Panc1 (cell line): ENCODE measurements at regions not wholly inside any gene's neighbourhood (a gene's known extent, or its start where the extent isn't known, plus 50 kb on each side); places are given as distances from the start of the nearest gene placed in this dataset.

Experiments used
- ATAC-seq: fragments of 200-7000 bp; cut with Tn5 transposase; 2 replicates; pipeline ENCODE4 v1.9.1; 2020; ENCODE audit warnings: mild to moderate bottlenecking, moderate library complexity
- BruUV-seq: library from RNA; stranded (reverse); fragments of 400-500 nt; replicated peaks from 2 replicates; lab custom pipeline; 2021; lab: Mats Ljungman, UMichigan
- CTCF ChIA-PET: fragments of 300-600 bp; sonication (Branson Sonifier 250); formaldehyde crosslinking; loops from one replicate; lab custom pipeline; 2022; ENCODE audit warnings: antibody characterized with exemption; lab: Charles Lee
- POLR2A ChIA-PET: fragments of 300-600 bp; sonication (Branson Sonifier 250); formaldehyde crosslinking; loops from one replicate; lab custom pipeline; 2022; ENCODE audit warnings: antibody characterized with exemption; lab: Charles Lee
- DNase-seq: peaks from one replicate; pipeline ENCODE4 v3.0.0-alpha.2; 2010; ENCODE audit warnings: low read depth, low spot score
- H3K27ac ChIP-seq: 2 replicates; pipeline ENCODE4 v1.5.1; 2011; ENCODE audit warnings: mild to moderate bottlenecking, low read length, inconsistent platforms
- H3K27me3 ChIP-seq: fragments of 200-500 bp; sonication (Bioruptor generic); 2 replicates; pipeline ENCODE4 v1.6.0; 2014; ENCODE audit warnings: low read length, inconsistent platforms; ENCODE audit not compliant: control insufficient read depth, insufficient read depth
- H3K36me3 ChIP-seq: fragments of 200-500 bp; sonication (Bioruptor generic); 2 replicates; pipeline ENCODE4 v1.5.1; 2014; ENCODE audit warnings: inconsistent platforms, mild to moderate bottlenecking, low read length, moderate library complexity; ENCODE audit not compliant: control insufficient read depth, insufficient read depth
- H3K4me1 ChIP-seq: 2 replicates; pipeline ENCODE4 v1.5.1; 2011; ENCODE audit warnings: inconsistent platforms, mild to moderate bottlenecking, low read length, moderate library complexity; ENCODE audit not compliant: control insufficient read depth, insufficient read depth
- H3K4me3 ChIP-seq, 2 experiments: 2 replicates each; pipeline ENCODE4 v1.5.1; 2011 to 2012; ENCODE audit warnings: low read depth in 2 of 2, low read length in 2 of 2, mild to moderate bottlenecking in 2 of 2, inconsistent platforms in 1 of 2, moderate library complexity in 1 of 2
- H3K9me3 ChIP-seq: fragments of 200-500 bp; sonication (Bioruptor generic); 2 replicates; pipeline ENCODE4 v1.5.1; 2014; ENCODE audit warnings: low read depth, mild to moderate bottlenecking, inconsistent platforms, low read length, moderate library complexity; ENCODE audit not compliant: control insufficient read depth, insufficient read depth
- POLR2AphosphoS5 ChIP-seq: IDR thresholded peaks from 2 replicates; pipeline ENCODE4 v1.6.1; 2012; ENCODE audit warnings: mild to moderate bottlenecking, low read depth, low read length, moderate library complexity
- REST ChIP-seq, 2 experiments: IDR thresholded peaks; 2 replicates each; pipeline ENCODE4 v1.6.1; 2011 to 2012; ENCODE audit warnings: low read depth in 2 of 2, control low read depth in 1 of 2, low read length in 1 of 2, mild to moderate bottlenecking in 1 of 2, moderate library complexity in 1 of 2; ENCODE audit not compliant: insufficient read depth in 1 of 2
- SIN3A ChIP-seq: IDR thresholded peaks from 2 replicates; pipeline ENCODE4 v1.6.1; 2012; ENCODE audit warnings: low read depth, mild to moderate bottlenecking, low read length, moderate library complexity, borderline replicate concordance; ENCODE audit not compliant: insufficient read depth
- TCF7L2 ChIP-seq: IDR thresholded peaks from 2 replicates; pipeline ENCODE4 v1.6.1; 2011; ENCODE audit warnings: mild to moderate bottlenecking, low read depth, low read length, inconsistent platforms
- in situ Hi-C: cut with HindIII; loops from 2 replicates; pipeline ENCODE4 v1.10.0; 2016; ENCODE audit warnings: low sequenced_read_pairs, low pct_unique_long_range_greater_than_20kb
- intact Hi-C: fragments of 100-400 bp; cut with micrococcal nuclease; formaldehyde crosslinking; loops from one replicate; pipeline ENCODE4 v1.10.0; 2022; ENCODE audit not compliant: unreplicated experiment
- TF ChIP-seq, protein P1 (sequence below): fragments of 450-650 bp; IDR thresholded peaks from 2 replicates; pipeline ENCODE4 v1.5.1; 2017; ENCODE audit warnings: mild to moderate bottlenecking

DNA sequence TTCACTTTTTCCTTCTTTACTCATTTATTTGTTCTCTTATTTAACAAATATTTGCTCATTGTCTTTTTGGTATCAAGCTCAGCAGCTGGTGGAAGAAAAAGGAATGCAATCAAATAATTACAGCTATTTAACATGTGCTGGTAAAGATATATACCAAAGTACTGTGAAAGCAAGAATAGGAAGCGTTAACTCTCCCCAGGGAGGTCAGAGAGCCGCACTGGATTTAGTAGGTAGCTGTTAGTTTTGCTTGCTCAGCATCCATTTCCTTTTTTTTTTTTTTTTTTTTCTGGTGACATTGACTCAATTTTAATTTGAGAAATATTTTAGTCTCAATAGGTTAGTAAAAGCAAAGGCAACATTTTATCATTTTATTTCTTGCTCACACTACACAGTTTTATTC is 308.5 kb upstream of the MDFIC2 start:
- in situ Hi-C loops (no loop called here), intact Hi-C loops (no loop called here)
- no TSS peak for BruUV-seq
- Histone ChIP-seq H3K9me3 (no peaks in the 10 kb centered on the region), H3K27me3 (no peaks in the 10 kb centered on the region), H3K27ac (no peak overlapping the region), H3K4me1 (no peaks in the 10 kb centered on the region), H3K36me3 (no peaks in the 10 kb centered on the region), H3K4me3 (no peak overlapping the region)
- ChIA-PET CTCF (no interaction called here), POLR2A (no interaction called here)
- DNase-seq = no peak
- no peak for ATAC-seq
- TF ChIP-seq, protein P1, sequence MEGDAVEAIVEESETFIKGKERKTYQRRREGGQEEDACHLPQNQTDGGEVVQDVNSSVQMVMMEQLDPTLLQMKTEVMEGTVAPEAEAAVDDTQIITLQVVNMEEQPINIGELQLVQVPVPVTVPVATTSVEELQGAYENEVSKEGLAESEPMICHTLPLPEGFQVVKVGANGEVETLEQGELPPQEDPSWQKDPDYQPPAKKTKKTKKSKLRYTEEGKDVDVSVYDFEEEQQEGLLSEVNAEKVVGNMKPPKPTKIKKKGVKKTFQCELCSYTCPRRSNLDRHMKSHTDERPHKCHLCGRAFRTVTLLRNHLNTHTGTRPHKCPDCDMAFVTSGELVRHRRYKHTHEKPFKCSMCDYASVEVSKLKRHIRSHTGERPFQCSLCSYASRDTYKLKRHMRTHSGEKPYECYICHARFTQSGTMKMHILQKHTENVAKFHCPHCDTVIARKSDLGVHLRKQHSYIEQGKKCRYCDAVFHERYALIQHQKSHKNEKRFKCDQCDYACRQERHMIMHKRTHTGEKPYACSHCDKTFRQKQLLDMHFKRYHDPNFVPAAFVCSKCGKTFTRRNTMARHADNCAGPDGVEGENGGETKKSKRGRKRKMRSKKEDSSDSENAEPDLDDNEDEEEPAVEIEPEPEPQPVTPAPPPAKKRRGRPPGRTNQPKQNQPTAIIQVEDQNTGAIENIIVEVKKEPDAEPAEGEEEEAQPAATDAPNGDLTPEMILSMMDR = no peak
- TF ChIP-seq REST (IDR thresholded peaks at IDR 0.05; ENCODE audit: insufficient read depth in 1 of 2, low read depth in 2 of 2, low read length in 1 of 2) (no peak), POLR2AphosphoS5 (no peak), TCF7L2 (no peak), SIN3A (no peak)

- POLR2A ChIA-PET = no interaction called here
Observed at GRCh38 chr3:70620367-70620766, 307.9 kb upstream of the MDFIC2 start.

More at GRCh38 chr3:70620367-70620766, 307.9 kb upstream of the MDFIC2 start:
- no peak for TF ChIP-seq REST (IDR thresholded peaks at IDR 0.05; ENCODE audit: insufficient read depth in 1 of 2, low read depth in 2 of 2, low read length in 1 of 2)
- TF ChIP-seq SIN3A = no peak
- TF ChIP-seq, protein P1 = no peak
- TF ChIP-seq TCF7L2 = no peak
- no peak for TF ChIP-seq POLR2AphosphoS5
- no peak overlapping the region for H3K27ac ChIP-seq
- H3K4me1 ChIP-seq = no peaks in the 10 kb centered on the region
- DNase-seq (no peak), ATAC-seq (no peak)
- no peaks in the 10 kb centered on the region for H3K27me3 ChIP-seq
- CTCF ChIA-PET = no interaction called here
- intact Hi-C loops (no loop called here), in situ Hi-C loops (no loop called here)
- no peaks in the 10 kb centered on the region for H3K9me3 ChIP-seq
- no TSS peak for BruUV-seq
- no peak overlapping the region for H3K4me3 ChIP-seq
- H3K36me3 ChIP-seq = no peaks in the 10 kb centered on the region
